HG03280 (cell line): ENCODE measurements at regions not wholly inside any gene's neighbourhood (a gene's known extent, or its start where the extent isn't known, plus 50 kb on each side); places are given as distances from the start of the nearest gene placed in this dataset.

Source experiments
- ATAC-seq: cut with Tn5 transposase; IDR thresholded peaks from one replicate; pipeline ENCODE4 v1.9.1; 2021; ENCODE audit warnings: mild to moderate bottlenecking, moderate library complexity; ENCODE audit not compliant: unreplicated experiment

DNA sequence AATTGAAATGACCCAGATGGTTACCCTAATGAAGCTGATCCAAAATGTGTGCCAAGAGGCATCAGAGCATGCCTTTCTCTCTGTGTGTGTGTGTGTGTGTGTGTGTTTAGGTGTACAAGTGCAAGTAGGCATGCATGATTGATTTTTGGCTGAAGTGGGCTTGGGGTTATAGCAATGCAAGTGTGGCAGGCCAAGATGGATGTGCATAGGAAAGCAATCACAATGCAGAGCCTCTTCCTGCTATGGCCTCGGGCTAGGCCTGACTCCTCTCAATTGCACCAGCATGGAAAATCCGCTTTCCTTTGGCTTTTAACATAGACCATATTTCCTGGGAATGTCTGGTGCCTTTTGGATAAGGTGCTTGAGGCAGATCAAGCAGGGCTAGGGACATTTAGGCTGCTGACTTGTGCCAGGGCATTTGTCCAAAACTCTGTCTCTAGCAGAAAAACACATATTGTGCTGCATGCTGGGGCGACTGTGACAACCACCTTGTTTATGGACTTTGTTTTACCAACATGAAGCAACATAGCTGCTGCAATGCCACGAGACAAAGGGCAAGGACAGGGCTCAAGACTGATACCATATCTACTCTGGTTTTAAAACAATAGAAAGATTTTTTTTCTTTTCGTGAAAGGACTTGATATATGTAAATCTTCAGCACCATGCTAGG, 395.7 kb downstream of the RAPGEF2 start:
- no peak for ATAC-seq

DNA sequence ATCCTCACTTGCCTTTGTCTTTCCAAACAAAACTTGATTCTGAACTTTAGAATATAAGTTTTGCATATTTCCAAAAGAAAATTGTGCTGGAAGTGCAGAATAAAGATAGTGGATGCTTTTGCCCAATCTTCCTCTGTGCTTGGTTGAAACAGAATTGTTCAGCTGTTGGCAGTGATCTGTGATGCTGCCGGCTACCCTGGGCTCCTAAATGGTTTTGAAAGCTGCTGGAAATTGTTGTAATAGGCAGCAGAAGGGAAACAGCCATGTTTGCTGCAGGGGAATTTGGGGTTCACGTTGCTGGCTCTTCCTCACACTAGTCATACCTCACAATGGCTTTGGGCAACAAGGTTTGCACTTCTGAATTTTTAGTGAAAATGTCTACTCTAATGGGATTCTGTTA, 398.0 kb downstream of the RAPGEF2 start:
- ATAC-seq = no peak

DNA sequence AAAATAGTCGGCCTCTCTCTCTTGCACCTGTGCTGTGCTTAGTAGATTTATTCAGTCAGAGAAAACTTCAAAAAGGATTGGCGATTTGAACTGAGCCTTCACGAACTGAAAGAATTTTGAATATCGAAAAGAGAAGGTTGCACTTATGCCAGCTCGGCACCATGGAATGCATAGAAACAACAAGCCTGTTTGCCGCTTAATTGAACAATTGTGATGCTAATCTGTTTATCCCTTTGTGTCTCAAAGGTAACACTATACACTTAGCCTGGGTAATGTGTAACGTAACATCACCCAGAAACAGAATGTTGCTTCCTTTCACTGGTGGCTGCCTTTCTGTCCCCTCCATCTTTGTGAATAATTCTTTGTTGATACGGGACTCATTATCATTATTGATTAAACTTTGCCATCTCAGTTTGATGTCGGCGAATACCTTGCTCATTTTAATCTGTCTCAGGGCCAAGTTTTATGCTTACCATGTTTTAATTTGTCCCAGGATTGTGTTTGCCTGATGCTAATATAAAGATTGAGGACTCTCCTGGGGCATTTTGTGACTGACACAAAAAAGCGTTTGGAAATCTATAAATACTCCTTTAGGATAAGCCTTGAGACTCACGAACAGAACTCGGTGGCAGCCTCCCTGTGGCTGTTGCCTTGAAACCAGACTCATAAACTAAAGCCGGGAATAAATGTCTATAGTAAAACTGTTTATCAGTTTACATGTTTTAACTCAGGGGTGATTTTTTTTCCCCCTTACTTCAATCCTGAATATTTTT, 400.5 kb downstream of the RAPGEF2 start:
- ATAC-seq = no peak

DNA sequence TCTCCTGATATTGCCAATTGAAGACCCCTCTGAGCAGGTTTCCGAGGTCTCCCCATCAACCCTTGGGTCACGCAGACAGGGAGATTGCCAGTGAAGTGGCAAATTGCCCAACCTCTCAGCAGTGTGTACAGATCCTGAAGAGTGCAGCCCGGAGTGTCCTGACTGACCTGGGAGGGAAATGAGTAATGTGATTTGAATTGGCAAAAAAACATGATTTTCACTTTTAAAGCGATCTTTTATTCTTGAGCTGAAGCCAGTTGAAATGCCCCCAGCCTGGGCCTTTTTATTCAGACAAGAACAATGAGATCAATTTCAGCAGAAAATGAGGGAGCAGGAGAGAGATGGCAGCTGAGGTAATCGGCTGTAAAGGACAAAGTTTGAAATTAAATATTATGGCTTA, 401.8 kb downstream of the RAPGEF2 start:
- ATAC-seq = no peak

DNA sequence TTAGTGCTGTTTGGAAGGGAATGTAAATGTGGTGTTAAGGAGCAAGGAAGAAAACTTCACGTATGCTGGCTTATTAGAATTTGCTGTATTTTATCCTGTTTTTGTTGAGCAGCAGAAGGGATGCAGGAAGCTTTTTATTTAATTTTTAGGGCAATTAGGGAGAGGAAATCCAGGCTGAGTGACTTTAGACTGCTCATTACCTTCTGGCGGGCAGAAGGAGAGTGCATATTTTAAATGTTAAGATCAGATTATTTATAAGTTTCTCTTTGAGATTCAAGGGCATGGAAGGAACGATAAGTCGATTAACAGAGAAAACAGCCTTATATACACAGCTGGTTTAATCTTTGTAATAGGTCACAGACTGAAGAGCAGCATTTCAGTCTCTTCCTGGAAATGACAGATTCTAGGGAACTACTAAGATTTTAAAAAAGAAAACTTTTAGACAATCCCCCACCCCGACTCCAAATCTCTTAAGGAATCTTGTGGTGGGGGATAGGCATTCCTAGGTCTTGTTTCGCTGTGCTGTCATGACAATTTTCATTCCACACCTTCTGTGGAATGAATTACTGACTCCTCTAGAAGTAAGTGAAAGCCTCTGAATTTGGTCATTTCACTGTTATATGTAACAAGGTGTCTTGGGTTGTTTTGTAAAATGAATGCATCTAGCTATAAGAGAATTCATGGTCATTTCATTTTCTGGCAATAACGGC, 402.5 kb downstream of the RAPGEF2 start:
- ATAC-seq = no peak

DNA sequence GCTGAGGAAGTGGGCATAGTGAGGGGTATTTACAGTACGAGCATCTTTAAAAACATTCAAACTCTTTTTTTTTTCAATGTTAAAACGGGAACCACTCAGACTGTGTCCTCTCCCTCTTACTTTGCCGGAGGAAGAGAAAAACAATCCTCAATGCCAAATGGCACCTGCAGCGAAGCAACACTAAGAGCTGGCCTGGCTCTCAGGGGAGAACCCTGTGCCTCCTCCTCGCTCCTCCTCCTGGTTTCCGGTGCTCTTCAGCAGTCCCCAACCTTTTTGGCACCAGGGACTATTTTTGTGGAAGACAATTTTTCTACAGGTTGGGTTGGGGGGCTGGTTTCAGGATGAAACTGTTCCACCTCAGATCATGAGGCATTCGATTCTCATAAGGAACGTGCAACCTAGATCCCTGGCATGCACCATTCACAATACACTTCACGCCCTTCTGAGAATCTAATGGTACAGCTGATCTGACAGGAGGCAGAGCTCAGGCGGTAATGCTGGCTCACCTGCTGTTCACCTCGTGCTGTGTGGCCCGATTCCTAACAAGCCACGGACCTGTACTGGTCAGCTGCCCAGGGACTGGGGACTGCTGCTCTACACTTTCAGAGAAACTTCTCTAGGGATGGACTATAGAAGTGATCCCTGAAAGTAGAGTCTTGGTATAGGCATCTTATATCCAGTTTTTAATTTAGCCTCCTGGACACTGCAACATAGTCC, 404.1 kb downstream of the RAPGEF2 start:
- no peak for ATAC-seq

DNA sequence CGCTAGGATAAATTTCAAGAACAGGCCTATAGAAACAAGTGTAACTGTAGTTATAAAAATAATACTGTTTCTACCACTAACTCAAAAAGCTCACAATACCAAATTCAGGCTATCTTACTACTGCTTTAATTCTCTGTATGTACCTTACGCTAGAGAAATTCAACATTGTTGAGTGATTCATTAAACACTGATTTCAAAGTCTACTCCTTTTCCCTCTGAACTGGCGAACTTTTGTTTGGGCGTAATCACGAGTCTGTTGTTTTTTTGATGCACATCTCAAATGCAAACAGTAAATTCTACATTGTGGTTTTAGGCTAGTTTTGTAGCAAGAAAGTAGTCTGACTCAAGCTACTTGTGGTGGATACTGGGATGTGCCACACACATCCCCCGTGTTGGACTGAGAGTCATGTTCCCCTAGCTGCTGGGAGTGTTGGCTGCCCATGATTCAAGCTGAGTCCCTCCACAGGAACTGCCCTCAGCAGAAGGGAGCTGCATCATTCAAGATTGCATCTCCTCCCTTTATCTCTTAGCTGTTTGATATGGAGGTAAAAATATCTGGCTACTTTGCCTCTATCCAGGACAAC, 406.1 kb downstream of the RAPGEF2 start:
- no peak for ATAC-seq

DNA sequence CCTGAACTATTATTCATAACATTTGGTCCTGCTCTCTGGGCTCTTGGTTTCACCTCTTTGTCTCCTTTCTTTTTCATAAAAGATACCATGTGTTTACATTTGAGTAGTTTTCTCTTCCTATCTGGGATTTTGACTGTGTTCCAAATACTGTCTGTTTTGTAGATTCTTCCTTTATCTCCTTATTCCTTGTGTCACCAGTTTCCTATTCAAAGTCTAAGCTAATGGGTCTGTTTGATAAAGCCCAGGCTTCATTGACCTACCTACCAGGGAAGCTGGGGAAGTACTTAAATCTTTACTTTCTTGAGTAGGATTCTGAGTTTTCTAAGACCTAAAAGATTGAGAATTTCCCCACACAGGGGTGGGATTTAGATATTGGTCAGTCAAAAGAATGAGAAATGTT, 409.5 kb downstream of the RAPGEF2 start:
- no peak for ATAC-seq

DNA sequence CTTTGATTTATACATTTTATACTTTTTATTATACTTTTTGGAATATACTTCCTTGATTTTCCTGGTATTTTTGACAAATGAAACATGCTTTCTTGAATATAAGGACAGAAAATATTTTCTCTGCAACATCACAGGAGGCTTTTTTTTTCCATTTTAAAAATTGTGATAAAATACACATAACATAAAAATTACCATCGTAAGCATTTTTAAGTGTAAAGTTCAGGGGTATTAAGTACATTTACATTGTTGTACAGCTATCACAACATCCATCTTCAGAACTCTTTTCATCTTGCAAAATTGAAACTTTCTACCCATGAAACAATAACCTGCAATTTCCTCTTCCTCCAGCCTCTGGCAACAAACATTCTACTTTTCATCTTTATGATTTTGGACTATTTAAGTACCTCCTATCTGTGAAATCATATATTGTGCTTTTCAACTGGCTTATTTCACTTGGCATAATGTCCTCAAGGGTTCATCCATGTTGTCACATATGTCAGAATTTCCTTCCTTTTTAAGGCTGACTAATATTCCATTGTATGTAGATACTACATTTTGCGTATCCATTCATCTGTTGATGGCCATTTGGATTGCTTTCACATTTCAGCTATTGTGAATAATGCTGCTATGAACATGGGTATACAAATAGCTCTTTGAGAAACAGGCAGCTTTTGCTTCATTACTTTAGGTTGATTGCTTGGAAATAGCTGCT, 412.6 kb downstream of the RAPGEF2 start:
- no peak for ATAC-seq

DNA sequence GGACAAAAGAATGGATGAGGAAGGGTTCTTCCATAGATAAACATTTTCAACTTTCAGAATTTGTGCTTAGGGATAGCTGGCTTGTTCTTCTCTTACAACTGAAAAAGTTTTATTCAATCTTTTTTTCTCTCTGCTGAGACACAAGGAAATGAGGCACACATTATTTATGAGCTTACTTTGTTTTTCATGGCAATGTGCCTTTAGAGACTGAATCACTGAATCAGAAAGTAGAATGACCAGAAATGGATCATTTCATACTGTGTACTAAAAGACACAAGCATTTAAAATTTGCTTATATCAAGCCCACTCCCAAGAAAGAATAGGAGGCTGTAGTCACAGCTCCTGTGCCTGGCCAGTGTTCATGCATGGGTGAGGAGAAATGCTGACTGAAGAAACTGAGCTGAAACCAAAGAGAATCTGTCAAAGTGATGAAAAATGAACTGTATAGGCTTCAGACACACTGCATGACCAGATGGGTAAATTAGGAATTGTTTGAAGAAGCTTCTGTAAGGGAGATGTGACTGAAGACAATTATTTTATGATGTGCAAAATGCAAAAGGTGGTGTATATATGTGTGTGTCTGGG, 413.8 kb downstream of the RAPGEF2 start:
- no peak for ATAC-seq

DNA sequence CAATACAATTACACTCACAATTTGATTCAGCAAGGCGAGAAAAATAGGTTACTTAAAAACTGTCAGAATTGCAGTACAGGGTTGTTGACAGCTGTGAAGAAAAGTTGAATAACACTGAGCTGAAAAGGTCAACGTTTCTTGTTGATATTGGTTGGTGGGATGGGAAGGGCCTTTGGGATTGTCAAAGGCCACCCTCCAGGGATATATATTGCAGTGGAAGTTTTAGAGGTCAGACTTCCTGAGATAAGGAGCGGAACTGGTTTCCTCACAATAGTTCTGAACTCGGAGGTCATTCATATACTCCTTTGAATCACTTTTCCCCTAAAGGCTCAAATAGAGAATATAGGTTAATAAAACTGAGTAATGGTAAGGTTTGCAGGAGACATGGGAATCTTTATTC, 417.2 kb downstream of the RAPGEF2 start:
- ATAC-seq = no peak

DNA sequence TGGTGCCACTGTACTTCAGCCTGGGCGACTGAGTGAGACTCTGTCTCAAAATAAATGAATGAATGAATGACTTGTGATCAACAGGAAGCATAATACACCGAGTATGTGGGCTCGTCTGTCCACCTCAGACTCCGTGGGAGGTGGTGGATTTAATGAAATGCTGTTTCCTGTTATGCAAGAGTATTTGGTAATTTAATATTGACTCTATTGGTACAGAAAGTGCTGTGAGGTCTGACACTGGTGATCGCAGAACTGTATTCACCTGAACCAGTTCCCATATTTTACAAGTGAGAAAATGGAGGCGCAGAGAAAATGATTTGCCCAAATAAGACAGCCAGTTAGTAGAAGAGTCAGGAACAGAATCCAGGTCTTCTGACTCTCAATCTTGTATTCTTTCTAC, 423.3 kb downstream of the RAPGEF2 start:
- ATAC-seq = no peak

DNA sequence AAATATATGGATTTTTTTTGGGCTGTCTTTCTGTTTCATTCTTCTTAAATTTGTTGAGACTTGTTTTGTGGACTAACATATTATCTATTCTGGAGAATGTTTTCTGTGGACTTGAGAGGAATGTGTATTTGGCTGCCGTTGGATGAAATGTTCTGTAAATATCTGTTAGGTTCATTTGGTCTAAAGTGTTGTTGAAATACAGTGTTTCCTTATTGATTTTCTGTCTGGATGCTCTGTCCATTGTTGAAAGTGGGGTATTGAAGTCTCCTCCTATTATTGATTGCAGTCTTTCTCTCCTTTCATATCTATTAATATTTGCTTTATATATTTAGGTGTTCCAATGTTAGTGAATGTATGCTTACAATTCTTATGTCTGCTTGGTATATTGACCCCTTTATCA, 431.8 kb downstream of the RAPGEF2 start:
- no peak for ATAC-seq

DNA sequence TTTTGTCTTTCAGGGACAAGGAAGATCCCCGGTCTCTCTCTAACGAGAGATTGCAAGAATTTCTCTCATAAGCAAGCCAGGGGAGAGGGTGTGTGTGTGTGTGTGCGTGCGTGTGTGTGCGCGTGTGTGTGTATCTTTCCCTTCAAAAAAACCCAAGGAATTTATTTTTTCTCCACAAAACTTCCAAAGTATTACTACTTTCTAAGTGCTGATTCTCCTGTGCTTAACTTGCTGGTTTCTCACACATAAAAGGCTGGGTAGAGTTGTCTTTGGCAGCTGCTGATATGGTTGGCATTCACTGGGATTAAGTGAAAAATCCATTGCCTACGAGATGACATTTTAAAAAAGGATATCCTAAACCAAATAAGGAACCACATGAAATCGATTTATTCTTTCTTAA, 435.7 kb downstream of the RAPGEF2 start:
- no peak for ATAC-seq

DNA sequence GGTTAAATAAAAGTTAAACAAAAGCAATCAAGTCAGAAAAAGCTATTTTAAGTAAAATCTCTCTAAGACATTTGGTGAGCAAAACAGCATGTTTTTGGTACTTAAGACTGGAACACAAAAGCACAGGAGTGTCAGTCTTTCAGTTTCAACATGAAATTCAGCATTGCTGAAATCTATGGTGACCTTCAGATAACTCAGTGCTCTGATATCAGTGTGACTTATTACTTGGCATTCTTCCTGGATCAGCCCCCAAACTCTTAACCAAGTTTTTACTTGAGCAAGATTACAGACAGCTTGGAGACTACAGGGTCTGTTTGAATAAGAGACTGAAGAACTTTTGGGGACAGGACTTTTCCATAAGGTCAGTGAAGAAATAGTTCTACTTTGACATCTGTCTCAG, 437.2 kb downstream of the RAPGEF2 start:
- ATAC-seq = no peak

DNA sequence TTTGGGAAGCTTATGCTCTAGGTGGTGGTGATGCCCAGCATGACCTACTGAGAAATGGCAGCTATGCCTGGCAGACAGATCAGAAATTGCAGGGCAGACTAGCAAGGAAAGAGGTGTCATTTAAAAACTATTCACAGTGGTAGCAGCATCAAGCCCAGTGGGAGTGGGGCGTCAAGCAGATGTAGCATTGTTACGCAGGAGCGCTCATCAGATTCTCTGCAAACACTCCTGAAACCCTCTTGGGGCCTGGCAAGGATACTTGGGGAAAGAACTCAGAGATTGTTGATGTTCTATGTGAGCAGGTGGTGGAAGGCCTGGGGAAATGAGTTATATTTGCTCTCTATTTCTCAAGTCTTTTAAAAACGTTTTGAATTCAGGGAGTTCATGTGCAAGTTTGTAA, 437.6 kb downstream of the RAPGEF2 start:
- no peak for ATAC-seq

DNA sequence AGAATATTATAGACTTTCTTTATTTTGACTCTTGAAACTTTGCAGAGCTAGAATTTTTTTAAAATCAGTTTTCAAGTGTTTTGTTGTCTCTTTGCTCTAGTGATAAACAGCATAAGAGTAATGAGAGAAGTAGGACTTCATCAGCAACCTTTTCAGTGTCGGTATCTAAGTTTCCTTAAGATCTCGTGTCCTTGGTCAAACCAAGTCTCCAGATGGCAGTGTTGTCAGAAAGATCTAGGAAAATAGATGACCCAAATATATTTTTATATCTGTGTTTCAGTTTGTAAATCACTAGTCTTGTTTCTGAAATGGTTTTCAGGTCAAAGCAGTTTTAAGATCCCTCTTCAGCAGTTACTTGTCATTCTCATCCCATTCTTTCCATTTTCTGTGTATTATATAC, 438.3 kb downstream of the RAPGEF2 start:
- no peak for ATAC-seq

DNA sequence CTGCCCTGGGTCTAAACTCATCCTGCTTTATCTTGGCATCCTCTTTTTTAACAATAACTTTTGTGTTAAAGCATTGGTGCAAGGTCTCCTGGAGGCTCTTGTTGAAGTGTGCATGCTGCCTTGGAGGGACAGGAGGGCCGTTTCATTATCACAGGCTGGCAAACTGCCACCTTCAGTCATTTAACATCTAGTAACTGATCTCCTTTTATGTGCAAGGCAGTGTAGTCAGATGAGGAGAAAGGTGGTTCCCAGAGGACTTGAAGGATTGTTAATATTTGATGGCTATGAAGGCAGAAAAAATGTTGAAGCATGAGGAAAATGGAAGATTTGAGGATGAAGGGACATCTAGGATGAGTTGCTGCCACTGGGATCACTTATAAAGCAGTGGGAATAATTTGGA, 439.4 kb downstream of the RAPGEF2 start:
- no peak for ATAC-seq

DNA sequence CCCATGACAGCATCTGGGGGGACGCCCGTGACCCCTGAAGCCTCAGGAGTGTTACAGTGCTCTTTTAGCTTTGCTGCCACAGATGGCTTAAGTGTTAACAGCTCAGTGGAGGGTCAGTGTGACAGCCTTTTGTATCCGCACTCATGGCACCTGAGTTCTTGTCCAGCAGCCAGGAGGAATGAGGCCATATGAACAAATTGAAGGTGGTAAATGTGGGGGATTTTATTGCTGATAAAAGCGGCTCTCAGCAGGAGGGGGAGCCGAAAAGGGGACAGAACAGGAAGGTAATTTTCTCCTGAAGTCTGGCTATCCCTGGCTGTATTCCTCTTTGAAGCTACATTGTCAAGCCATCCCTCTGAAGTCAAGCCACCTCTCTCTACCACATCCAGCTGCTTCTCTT, 441.0 kb downstream of the RAPGEF2 start:
- no peak for ATAC-seq

DNA sequence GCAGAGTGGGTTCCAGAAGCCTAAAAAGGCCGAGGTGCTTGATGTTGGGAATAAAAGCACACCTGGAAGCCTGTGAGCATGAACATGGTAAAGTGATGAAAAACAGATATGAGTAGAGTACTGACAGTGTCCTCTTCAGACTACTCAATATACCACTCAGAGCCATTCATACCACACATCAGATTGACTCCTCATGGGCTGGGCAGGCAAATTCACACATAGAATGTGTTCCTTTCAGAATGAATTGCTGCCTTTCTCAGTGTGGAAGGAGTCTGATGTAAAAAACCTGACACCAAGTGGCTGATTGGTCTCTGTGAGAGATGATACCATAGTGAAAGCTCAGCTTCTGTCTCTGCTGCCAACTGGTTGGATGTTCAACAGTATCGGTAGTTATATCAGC, 442.7 kb downstream of the RAPGEF2 start:
- ATAC-seq = no peak
